ENCODE measurements at regions not wholly inside any gene's neighbourhood (a gene's known extent, or its start where the extent isn't known, plus 50 kb on each side); places are given as distances from the start of the nearest gene placed in this dataset.

DNA sequence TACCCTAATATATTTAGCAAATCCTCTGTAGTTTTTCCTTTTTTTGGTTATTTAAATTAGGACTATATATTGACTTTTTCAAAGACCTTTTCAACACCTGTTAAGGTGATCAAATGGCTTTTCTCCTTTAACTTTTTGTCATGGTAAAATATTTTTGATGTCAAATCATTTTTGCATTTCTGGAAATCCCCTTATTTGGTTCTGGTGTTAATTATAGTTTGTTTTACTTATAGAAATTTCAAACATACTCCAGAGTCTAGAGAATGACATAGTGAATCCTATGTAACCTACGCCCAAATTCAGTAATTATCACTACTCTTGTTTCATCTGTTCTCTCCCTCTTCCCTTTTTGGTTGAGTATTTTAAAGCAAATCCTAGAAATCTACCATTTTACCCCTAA, 121.3 kb upstream of the TBL1XR1 start:
- Histone ChIP-seq H3K36me3 (no peaks in the 10 kb centered on the region), H3K27me3 (no peaks in the 10 kb centered on the region), H3K9me3 (no peaks in the 10 kb centered on the region), H3K27ac (no peak overlapping the region), H3K4me1 (peaks cover 10 to 14% of the 10 kb centered on the region in 2 donors), H3K4me3 (replicated peaks in 1 of 3) (no peak overlapping the region)
- WGBS, 2 donors = 100% methylated on average over 1 of the region's 1 CpG
- TF ChIP-seq CTCF (IDR thresholded peaks at IDR 0.05) = no peak
- no peak for TF ChIP-seq POLR2A (IDR thresholded peaks at IDR 0.05)
- intact Hi-C loops (cut with DNase I) = no loop called here
- DNase-seq = no peak

- Histone ChIP-seq H3K4me1 (peaks cover 10 to 14% of the 10 kb centered on the region in 2 donors), H3K27ac (peak overlapping the region in 2 of 3 donors; percentile 36 to 56), H3K4me3 (replicated peaks in 1 of 3) (no peak overlapping the region), H3K27me3 (no peaks in the 10 kb centered on the region), H3K36me3 (no peaks in the 10 kb centered on the region), H3K9me3 (no peaks in the 10 kb centered on the region)
- DNase-seq = no peak
- TF ChIP-seq POLR2A (IDR thresholded peaks at IDR 0.05) (no peak), CTCF (IDR thresholded peaks at IDR 0.05) (no peak)
- intact Hi-C loops (cut with DNase I) = no loop called here
- 41 to 52% methylated on average over 4 of the region's 4 CpGs for WGBS, 2 donors
These were observed 123.5 kb upstream of the TBL1XR1 start for GRCh38 chr3:177320765-177321247.

GRCh38 chr3:177321819-177322218, 124.5 kb upstream of the TBL1XR1 start:
- H3K27me3 ChIP-seq = no peaks in the 10 kb centered on the region
- peaks cover 10 to 14% of the 10 kb centered on the region in 2 donors for H3K4me1 ChIP-seq
- TF ChIP-seq POLR2A (IDR thresholded peaks at IDR 0.05) (no peak), CTCF (IDR thresholded peaks at IDR 0.05) (no peak)
- no peak for DNase-seq
- H3K4me3 ChIP-seq (replicated peaks in 1 of 3) = no peak overlapping the region
- H3K9me3 ChIP-seq = no peaks in the 10 kb centered on the region
- no peaks in the 10 kb centered on the region for H3K36me3 ChIP-seq
- 84 to 89% methylated on average over 6 of the region's 6 CpGs for WGBS, 2 donors
- no peak overlapping the region for H3K27ac ChIP-seq
- intact Hi-C loops (cut with DNase I) = no loop called here

DNA sequence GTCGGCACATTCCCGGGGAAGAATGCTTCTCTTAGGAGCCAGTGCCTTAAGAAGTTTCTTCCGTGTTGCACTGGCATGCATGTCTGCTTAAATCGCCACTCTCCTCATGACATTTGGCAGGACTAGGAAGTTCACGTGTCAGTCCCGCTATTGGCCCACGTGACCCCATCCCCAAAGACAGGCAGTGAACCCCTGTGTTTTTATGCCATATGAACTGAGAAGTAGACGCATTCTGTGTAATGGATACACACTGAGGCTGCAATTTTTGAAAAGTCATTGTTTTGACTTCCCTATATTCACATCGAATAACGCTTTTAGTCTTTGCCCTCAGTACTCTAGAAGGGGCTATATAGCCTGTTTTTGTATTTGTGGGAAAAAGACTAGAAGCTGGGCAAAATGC, 125.6 kb upstream of the TBL1XR1 start:
- Histone ChIP-seq H3K4me1 (peaks cover 10 to 14% of the 10 kb centered on the region in 2 donors), H3K9me3 (no peaks in the 10 kb centered on the region), H3K4me3 (replicated peaks in 1 of 3) (no peak overlapping the region), H3K27me3 (no peaks in the 10 kb centered on the region), H3K27ac (no peak overlapping the region), H3K36me3 (no peaks in the 10 kb centered on the region)
- intact Hi-C loops (cut with DNase I) = no loop called here
- 92% methylated on average over 10 of the region's 10 CpGs for WGBS, 2 donors
- DNase-seq = no peak
- no peak for TF ChIP-seq CTCF (IDR thresholded peaks at IDR 0.05)
- TF ChIP-seq POLR2A (IDR thresholded peaks at IDR 0.05) = no peak

DNA sequence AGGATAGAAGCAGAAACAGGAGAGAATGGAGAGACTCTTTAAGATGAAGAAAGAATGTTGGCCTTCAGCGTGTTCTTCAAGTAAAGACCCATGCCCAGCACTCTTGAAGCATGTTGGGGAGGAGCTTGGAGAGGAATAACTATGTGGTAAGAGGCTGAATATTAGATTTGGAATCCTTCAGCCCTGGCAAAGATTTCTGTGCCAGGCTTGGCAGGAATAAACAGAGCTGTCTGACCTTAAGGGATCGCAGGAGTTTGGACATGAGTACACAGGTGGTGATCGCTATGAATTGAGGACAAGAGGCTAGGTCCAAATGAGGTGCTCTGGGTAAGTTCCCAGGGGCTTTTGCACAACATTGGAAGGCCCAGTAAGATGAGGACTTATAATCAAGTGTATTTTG, 132.6 kb upstream of the TBL1XR1 start:
- H3K27ac ChIP-seq = peak overlapping the region; percentile 65 to 77 (median 66)
- TF ChIP-seq CTCF (IDR thresholded peaks at IDR 0.05) (no peak), POLR2A (IDR thresholded peaks at IDR 0.05) (peak in 1 of 2 donors; percentile 29)
- intact Hi-C loops (cut with DNase I) = no loop called here
- no peak overlapping the region for H3K4me3 ChIP-seq (replicated peaks in 1 of 3)
- peak; percentile 68 to 72 for DNase-seq
- no peaks in the 10 kb centered on the region for H3K27me3 ChIP-seq
- no peaks in the 10 kb centered on the region for H3K36me3 ChIP-seq
- 40 to 45% methylated on average over 3 of the region's 3 CpGs for WGBS, 2 donors
- H3K9me3 ChIP-seq = no peaks in the 10 kb centered on the region
- peaks cover 5 to 28% of the 10 kb centered on the region in 2 donors for H3K4me1 ChIP-seq

Measured in thyroid gland (tissue), 4 donors.